ENCODE measurements at regions not wholly inside any gene's neighbourhood (a gene's known extent, or its start where the extent isn't known, plus 50 kb on each side); places are given as distances from the start of the nearest gene placed in this dataset.

- no peak for TF ChIP-seq STAT6 (CRISPR knock-in tag; conservative IDR thresholded peaks at IDR 0.05; ENCODE audit: low read depth)
- TF ChIP-seq RELA (CRISPR knock-in tag; IDR thresholded peaks at IDR 0.05; ENCODE audit: borderline replicate concordance), result no peak
Observed at GRCh38 chr15:72966641-72967040, 85.6 kb upstream of the NEO1 start (continued).

- no peak for ATAC-seq
- no peaks in the 10 kb centered on the region for H3K4me1 Mint-ChIP-seq
- peaks cover 37% of the 10 kb centered on the region for H3K9me3 Mint-ChIP-seq
- POLR2A ChIA-PET, result no interaction called here
- H3K27ac Mint-ChIP-seq, result no peak overlapping the region
- CTCF ChIA-PET, result interaction anchor here (0.7 to 1.4 kb wide), 2 partner anchors 130 to 278 kb away, joined by 3 read pairs; no protein-coding TSS in a partner anchor
- TF ChIP-seq OVOL2 (CRISPR knock-in tag; IDR thresholded peaks at IDR 0.05; ENCODE audit: borderline replicate concordance), result no peak
- no peak for TF ChIP-seq JAZF1 (CRISPR knock-in tag; IDR thresholded peaks at IDR 0.05)
- no peak for TF ChIP-seq MXD4 (CRISPR knock-in tag; IDR thresholded peaks at IDR 0.05; ENCODE audit: borderline replicate concordance)
- TF ChIP-seq CREB1 (CRISPR knock-in tag; IDR thresholded peaks at IDR 0.05), result no peak
- no peak for TF ChIP-seq ZNF232 (CRISPR knock-in tag; IDR thresholded peaks at IDR 0.05)
- no peak for TF ChIP-seq ZNF423 (CRISPR knock-in tag; IDR thresholded peaks at IDR 0.05)
- no peak for TF ChIP-seq HMGA2 (CRISPR knock-in tag; IDR thresholded peaks at IDR 0.05)
- TF ChIP-seq NR1H2 (CRISPR knock-in tag; IDR thresholded peaks at IDR 0.05), result no peak
- TF ChIP-seq ZNF512 (CRISPR knock-in tag; IDR thresholded peaks at IDR 0.05; ENCODE audit: borderline replicate concordance), result no peak
- no peak for TF ChIP-seq TEAD1 (CRISPR knock-in tag; IDR thresholded peaks at IDR 0.05)
- no peak for TF ChIP-seq AR (CRISPR knock-in tag; IDR thresholded peaks at IDR 0.05)
- TF ChIP-seq ZNF671 (CRISPR knock-in tag; IDR thresholded peaks at IDR 0.05), result no peak
- TF ChIP-seq ETV6 (CRISPR knock-in tag; IDR thresholded peaks at IDR 0.05), result no peak
- peaks cover 6% of the 10 kb centered on the region for H3K27me3 Mint-ChIP-seq (ENCODE audit: low read depth)
- no peak for DNase-seq (ENCODE audit: low spot score)
- no peak overlapping the region for H3K4me3 Mint-ChIP-seq
- peaks cover 29% of the 10 kb centered on the region for H3K36me3 Mint-ChIP-seq
Observed at GRCh38 chr15:72965671-72966070, 86.6 kb upstream of the NEO1 start.

- Mint-ChIP-seq H3K36me3 (peaks cover 29% of the 10 kb centered on the region), H3K4me3 (no peak overlapping the region), H3K9me3 (peaks cover 37% of the 10 kb centered on the region), H3K4me1 (no peaks in the 10 kb centered on the region), H3K27ac (no peak overlapping the region), H3K27me3 (ENCODE audit: low read depth) (peaks cover 6% of the 10 kb centered on the region)
- TF ChIP-seq NR3C1 (CRISPR knock-in tag; conservative IDR thresholded peaks at IDR 0.05; ENCODE audit: low read depth) (no peak), ZMAT4 (CRISPR knock-in tag; IDR thresholded peaks at IDR 0.05) (no peak), PRDM15 (CRISPR knock-in tag; IDR thresholded peaks at IDR 0.05) (no peak)
- DNase-seq (ENCODE audit: low spot score), result no peak
- CTCF ChIA-PET, result no interaction called here
- no peak for ATAC-seq
- POLR2A ChIA-PET, result no interaction called here
Observed at GRCh38 chr15:72964542-72964941, 87.7 kb upstream of the NEO1 start.
